Thyroid gland (tissue), 4 donors: ENCODE measurements at regions not wholly inside any gene's neighbourhood (a gene's known extent, or its start where the extent isn't known, plus 50 kb on each side); places are given as distances from the start of the nearest gene placed in this dataset.

Source experiments
- POLR2A ChIP-seq, 2 donors: fragments of 450-650 bp; IDR thresholded peaks; one replicate each; pipeline ENCODE4 v1.6.1; 2017; ENCODE audit warnings: antibody characterized with exemption in 2 of 2, mild to moderate bottlenecking in 2 of 2, moderate library complexity in 1 of 2
- TF ChIP-seq, protein P1 (sequence below), 6 experiments: fragments of 200-600 bp in 3 of 6; fragments of 450-650 bp in 3 of 6; sonication (generic) in 3 of 6; IDR thresholded peaks; one replicate each; pipeline ENCODE4 v1.5.1; 2016 to 2019; ENCODE audit warnings: antibody characterized with exemption in 6 of 6, mild to moderate bottlenecking in 2 of 6, inconsistent platforms in 1 of 6, moderate library complexity in 1 of 6

DNA sequence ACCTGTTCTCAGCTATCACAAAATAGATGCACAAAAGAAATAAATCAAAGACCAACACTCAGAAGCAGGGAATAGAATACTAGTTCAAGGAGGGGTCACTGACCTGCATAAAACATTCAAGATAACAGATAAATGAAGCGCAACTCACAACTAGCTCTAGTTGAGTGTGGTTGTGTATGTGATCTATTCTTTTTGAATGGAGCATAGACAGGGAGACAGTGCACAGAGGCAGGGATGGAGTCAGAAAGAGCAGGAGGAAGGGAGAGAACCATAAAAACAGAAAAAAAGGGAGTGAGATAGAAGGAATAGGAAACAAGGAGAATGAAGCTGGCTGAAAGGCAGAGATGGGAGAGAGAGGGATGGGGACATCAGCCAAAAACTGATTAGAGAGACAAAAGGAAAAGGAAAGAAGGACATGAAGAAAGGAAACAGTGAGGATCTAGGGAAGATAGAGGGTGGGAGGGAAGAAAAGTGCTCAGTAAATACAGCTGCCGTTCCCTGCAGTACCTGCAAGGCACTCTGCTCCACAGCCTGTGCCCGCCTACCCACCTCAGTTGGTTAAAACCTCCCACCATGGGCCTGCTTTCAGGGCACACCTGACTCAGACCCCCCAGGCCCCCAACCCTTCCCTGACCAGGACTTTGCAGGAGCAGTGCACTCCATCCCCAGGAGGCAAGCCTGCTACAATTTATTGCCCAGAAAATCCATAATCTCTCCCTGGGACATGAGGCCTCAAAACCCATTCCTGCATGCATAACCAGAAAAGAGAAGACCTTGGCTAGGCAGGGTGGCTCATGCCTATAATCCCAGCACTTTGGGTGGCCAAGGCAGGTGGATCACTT, 385.2 kb upstream of the POU3F1 start:
- TF ChIP-seq, protein P1, sequence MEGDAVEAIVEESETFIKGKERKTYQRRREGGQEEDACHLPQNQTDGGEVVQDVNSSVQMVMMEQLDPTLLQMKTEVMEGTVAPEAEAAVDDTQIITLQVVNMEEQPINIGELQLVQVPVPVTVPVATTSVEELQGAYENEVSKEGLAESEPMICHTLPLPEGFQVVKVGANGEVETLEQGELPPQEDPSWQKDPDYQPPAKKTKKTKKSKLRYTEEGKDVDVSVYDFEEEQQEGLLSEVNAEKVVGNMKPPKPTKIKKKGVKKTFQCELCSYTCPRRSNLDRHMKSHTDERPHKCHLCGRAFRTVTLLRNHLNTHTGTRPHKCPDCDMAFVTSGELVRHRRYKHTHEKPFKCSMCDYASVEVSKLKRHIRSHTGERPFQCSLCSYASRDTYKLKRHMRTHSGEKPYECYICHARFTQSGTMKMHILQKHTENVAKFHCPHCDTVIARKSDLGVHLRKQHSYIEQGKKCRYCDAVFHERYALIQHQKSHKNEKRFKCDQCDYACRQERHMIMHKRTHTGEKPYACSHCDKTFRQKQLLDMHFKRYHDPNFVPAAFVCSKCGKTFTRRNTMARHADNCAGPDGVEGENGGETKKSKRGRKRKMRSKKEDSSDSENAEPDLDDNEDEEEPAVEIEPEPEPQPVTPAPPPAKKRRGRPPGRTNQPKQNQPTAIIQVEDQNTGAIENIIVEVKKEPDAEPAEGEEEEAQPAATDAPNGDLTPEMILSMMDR (IDR thresholded peaks at IDR 0.05) = no peak
- TF ChIP-seq POLR2A (IDR thresholded peaks at IDR 0.05) = no peak
